Naive thymus-derived CD4-positive, alpha-beta T cell (primary cell): ENCODE measurements at regions not wholly inside any gene's neighbourhood (a gene's known extent, or its start where the extent isn't known, plus 50 kb on each side); places are given as distances from the start of the nearest gene placed in this dataset.

Source experiments
- ATAC-seq: fragments of 150-1000 bp; cut with Tn5 transposase; 2 replicates; pipeline ENCODE4 v1.10.0; 2021; ENCODE audit warnings: mild to moderate bottlenecking, moderate library complexity
- CTCF ChIA-PET: fragments of 350-600 bp; sonication (Branson Sonifier 250); formaldehyde crosslinking; loops from one replicate; lab custom pipeline; 2021; ENCODE audit warnings: antibody characterized with exemption; lab: Charles Lee
- POLR2A ChIA-PET: fragments of 350-600 bp; sonication (Branson Sonifier 250); formaldehyde crosslinking; loops from one replicate; lab custom pipeline; 2021; ENCODE audit warnings: antibody characterized with exemption, inconsistent platforms; lab: Charles Lee
- DNase-seq, 9 donors: peaks; one replicate each; pipeline versions ENCODE4 v3.0.0 to v3.0.0-alpha.2; 2020 to 2022; ENCODE audit warnings: mixed read lengths in 1 of 9
- H3K27ac ChIP-seq: one replicate; pipeline ENCODE4 v1.7.0; 2013; ENCODE audit warnings: mild to moderate bottlenecking, low read depth, low read length, moderate library complexity
- H3K27me3 ChIP-seq, 2 donors: one replicate each; pipeline ENCODE4 v1.7.0; 2013; ENCODE audit warnings: low read length in 2 of 2, mild to moderate bottlenecking in 2 of 2, moderate library complexity in 2 of 2; ENCODE audit not compliant: control insufficient read depth in 2 of 2, insufficient read depth in 2 of 2
- H3K36me3 ChIP-seq, 3 experiments: 1 replicate in 2 of 3; 2 replicates in 1 of 3; pipeline ENCODE4 v1.7.0; 2013; ENCODE audit warnings: low read length in 3 of 3, mild to moderate bottlenecking in 3 of 3, moderate library complexity in 1 of 3; ENCODE audit not compliant: insufficient read depth in 3 of 3, control insufficient read depth in 2 of 3
- H3K4me1 ChIP-seq, 2 donors: one replicate each; pipeline ENCODE4 v1.7.0; 2013; ENCODE audit warnings: low read length in 2 of 2, mild to moderate bottlenecking in 2 of 2, moderate library complexity in 1 of 2; ENCODE audit not compliant: control insufficient read depth in 2 of 2, insufficient read depth in 2 of 2
- H3K4me3 ChIP-seq: 2 replicates; pipeline ENCODE4 v1.7.0; 2013; ENCODE audit warnings: mild to moderate bottlenecking, low read length
- H3K9me3 ChIP-seq, 3 experiments: 1 replicate in 2 of 3; 2 replicates in 1 of 3; pipeline ENCODE4 v1.7.0; 2013; ENCODE audit warnings: low read length in 3 of 3; ENCODE audit not compliant: control insufficient read depth in 2 of 3
- H3K27ac Mint-ChIP-seq, 9 donors: one replicate each; pipeline ENCODE4 v1.8.0; 2020 to 2022; ENCODE audit warnings: mixed read lengths in 9 of 9, mild to moderate bottlenecking in 8 of 9, moderate library complexity in 5 of 9, inconsistent platforms in 2 of 9
- H3K27me3 Mint-ChIP-seq, 5 donors: one replicate each; pipeline ENCODE4 v1.8.0; 2021 to 2022; ENCODE audit warnings: mixed read lengths in 5 of 5, mild to moderate bottlenecking in 1 of 5
- H3K36me3 Mint-ChIP-seq, 5 donors: one replicate each; pipeline ENCODE4 v1.8.0; 2020 to 2022; ENCODE audit warnings: mixed read lengths in 5 of 5, mild to moderate bottlenecking in 3 of 5, inconsistent platforms in 1 of 5
- H3K4me1 Mint-ChIP-seq, 7 donors: one replicate each; pipeline ENCODE4 v1.8.0; 2020 to 2022; ENCODE audit warnings: mixed read lengths in 7 of 7, mild to moderate bottlenecking in 3 of 7, inconsistent platforms in 1 of 7
- H3K4me3 Mint-ChIP-seq, 10 donors: one replicate each; pipeline ENCODE4 v1.8.0; 2020 to 2022; ENCODE audit warnings: mild to moderate bottlenecking in 10 of 10, mixed read lengths in 10 of 10, moderate library complexity in 6 of 10, inconsistent platforms in 2 of 10
- H3K9me3 Mint-ChIP-seq, 11 donors: one replicate each; pipeline ENCODE4 v1.8.0; 2020 to 2022; ENCODE audit warnings: mixed read lengths in 11 of 11, mild to moderate bottlenecking in 4 of 11, inconsistent platforms in 1 of 11, moderate library complexity in 1 of 11
- intact Hi-C, 2 donors: fragments of 100-400 bp; cut with micrococcal nuclease; formaldehyde crosslinking; loops; one replicate each; pipeline ENCODE4 v1.15.1; 2023

- no peaks in the 10 kb centered on the region for H3K9me3 ChIP-seq
- peaks cover 0 to 17% (median 5%) of the 10 kb centered on the region in 5 donors for H3K27me3 Mint-ChIP-seq
- no peak overlapping the region for H3K27ac Mint-ChIP-seq
- POLR2A ChIA-PET = interaction anchor here (1.1 kb wide), 1 partner anchor 22 kb away, joined by 3 read pairs; no protein-coding TSS in a partner anchor
- H3K36me3 ChIP-seq = no peaks in the 10 kb centered on the region
- no peaks in the 10 kb centered on the region for H3K9me3 Mint-ChIP-seq
- intact Hi-C loops = no loop called here
- H3K36me3 Mint-ChIP-seq = no peaks in the 10 kb centered on the region
- H3K4me3 ChIP-seq = no peak overlapping the region
- H3K27ac ChIP-seq = no peak overlapping the region
- H3K4me1 Mint-ChIP-seq = no peaks in the 10 kb centered on the region
- H3K4me1 ChIP-seq = no peaks in the 10 kb centered on the region
- ATAC-seq (no peak), DNase-seq (no peak)
- CTCF ChIA-PET = no interaction called here
- no peak overlapping the region for H3K4me3 Mint-ChIP-seq
- H3K27me3 ChIP-seq = no peaks in the 10 kb centered on the region
Measured at GRCh38 chr12:45125997-45126396, 75.1 kb upstream of the DBX2 start.

GRCh38 chr12:45128637-45129036, 77.7 kb upstream of the DBX2 start:
- Histone ChIP-seq H3K4me3 (no peak overlapping the region), H3K36me3 (no peaks in the 10 kb centered on the region), H3K9me3 (no peaks in the 10 kb centered on the region), H3K27me3 (no peaks in the 10 kb centered on the region), H3K27ac (no peak overlapping the region), H3K4me1 (no peaks in the 10 kb centered on the region)
- Mint-ChIP-seq H3K9me3 (no peaks in the 10 kb centered on the region), H3K27me3 (peaks cover 6 to 20% (median 14%) of the 10 kb centered on the region in 5 donors), H3K36me3 (no peaks in the 10 kb centered on the region), H3K27ac (no peak overlapping the region), H3K4me3 (no peak overlapping the region), H3K4me1 (no peaks in the 10 kb centered on the region)
- ChIA-PET CTCF (no interaction called here), POLR2A (no interaction called here)
- intact Hi-C loops = no loop called here
- ATAC-seq = no peak
- DNase-seq = no peak

GRCh38 chr12:45130881-45131281, 80.0 kb upstream of the DBX2 start:
- DNase-seq (peak in 6 of 9 donors; percentile 7 to 33 (median 14)), ATAC-seq (peak; percentile 46)
- Histone ChIP-seq H3K36me3 (no peaks in the 10 kb centered on the region), H3K4me3 (no peak overlapping the region), H3K27ac (no peak overlapping the region), H3K27me3 (no peaks in the 10 kb centered on the region), H3K9me3 (no peaks in the 10 kb centered on the region), H3K4me1 (no peaks in the 10 kb centered on the region)
- Mint-ChIP-seq H3K27me3 (peaks cover 6 to 33% (median 18%) of the 10 kb centered on the region in 5 donors), H3K4me3 (no peak overlapping the region), H3K4me1 (no peaks in the 10 kb centered on the region), H3K9me3 (no peaks in the 10 kb centered on the region), H3K36me3 (no peaks in the 10 kb centered on the region), H3K27ac (no peak overlapping the region)
- POLR2A ChIA-PET = no interaction called here
- intact Hi-C loops = loop anchor here in 1 of 2 donors (1.0 kb wide), 1 partner anchor 257 kb away; no protein-coding TSS in a partner anchor
- CTCF ChIA-PET = no interaction called here

GRCh38 chr12:45131506-45131905, 80.6 kb upstream of the DBX2 start:
- H3K9me3 ChIP-seq = no peaks in the 10 kb centered on the region
- no peaks in the 10 kb centered on the region for H3K27me3 ChIP-seq
- peaks cover 6 to 35% (median 18%) of the 10 kb centered on the region in 5 donors for H3K27me3 Mint-ChIP-seq
- no peaks in the 10 kb centered on the region for H3K9me3 Mint-ChIP-seq
- POLR2A ChIA-PET = no interaction called here
- no peak overlapping the region for H3K27ac ChIP-seq
- H3K36me3 Mint-ChIP-seq = no peaks in the 10 kb centered on the region
- H3K4me3 Mint-ChIP-seq = no peak overlapping the region
- H3K36me3 ChIP-seq = no peaks in the 10 kb centered on the region
- no peak overlapping the region for H3K27ac Mint-ChIP-seq
- DNase-seq = no peak
- intact Hi-C loops = loop anchor here in 1 of 2 donors (1.0 kb wide), 1 partner anchor 257 kb away; no protein-coding TSS in a partner anchor
- CTCF ChIA-PET = no interaction called here
- H3K4me1 ChIP-seq = no peaks in the 10 kb centered on the region
- ATAC-seq = no peak
- no peak overlapping the region for H3K4me3 ChIP-seq
- H3K4me1 Mint-ChIP-seq = no peaks in the 10 kb centered on the region

GRCh38 chr12:45138609-45139008, 77.3 kb upstream of the ANO6 start:
- no peak for ATAC-seq
- Mint-ChIP-seq H3K4me3 (no peak overlapping the region), H3K9me3 (peaks cover 0 to 4% (median 0%) of the 10 kb centered on the region in 11 donors), H3K36me3 (no peaks in the 10 kb centered on the region), H3K4me1 (no peaks in the 10 kb centered on the region), H3K27me3 (peaks cover 0 to 26% (median 10%) of the 10 kb centered on the region in 5 donors), H3K27ac (no peak overlapping the region)
- Histone ChIP-seq H3K27me3 (no peaks in the 10 kb centered on the region), H3K4me3 (no peak overlapping the region), H3K4me1 (no peaks in the 10 kb centered on the region), H3K36me3 (no peaks in the 10 kb centered on the region), H3K9me3 (no peaks in the 10 kb centered on the region), H3K27ac (no peak overlapping the region)
- POLR2A ChIA-PET = no interaction called here
- intact Hi-C loops = no loop called here
- DNase-seq = no peak
- CTCF ChIA-PET = no interaction called here

DNA sequence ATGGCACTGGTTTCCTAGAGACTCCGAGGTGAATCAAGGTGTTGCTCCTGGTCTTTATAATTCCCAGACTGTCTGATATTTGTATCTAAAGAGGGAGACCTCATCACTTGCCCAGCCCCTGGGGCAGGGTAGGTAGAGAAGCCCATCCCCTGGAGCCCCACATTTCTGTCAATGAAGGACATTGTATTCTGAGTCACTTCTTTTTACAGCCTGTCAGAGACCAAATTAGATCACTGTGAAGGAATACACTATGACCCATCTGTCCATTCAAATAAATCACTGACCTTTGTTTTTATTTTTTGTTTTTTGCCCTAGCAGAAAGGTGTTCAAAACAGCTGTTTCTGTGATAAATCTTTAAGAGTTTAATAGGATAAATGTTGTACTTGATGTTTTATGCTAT, 67.9 kb upstream of the ANO6 start:
- no peak overlapping the region for H3K4me3 ChIP-seq
- POLR2A ChIA-PET = interaction anchor here (0.9 kb wide), 1 partner anchor 21 kb away, joined by 3 read pairs; no protein-coding TSS in a partner anchor
- H3K4me1 ChIP-seq = no peaks in the 10 kb centered on the region
- Mint-ChIP-seq H3K9me3 (peaks cover 2 to 55% (median 21%) of the 10 kb centered on the region in 11 donors), H3K36me3 (peaks cover 0 to 12% (median 0%) of the 10 kb centered on the region in 5 donors), H3K4me3 (no peak overlapping the region), H3K27me3 (peaks cover 3 to 28% (median 21%) of the 10 kb centered on the region in 5 donors), H3K4me1 (peaks cover 0 to 2% (median 0%) of the 10 kb centered on the region in 7 donors), H3K27ac (no peak overlapping the region)
- DNase-seq (no peak), ATAC-seq (no peak)
- H3K9me3 ChIP-seq = peaks cover 0 to 6% (median 5%) of the 10 kb centered on the region in 3 experiments
- no peaks in the 10 kb centered on the region for H3K27me3 ChIP-seq
- intact Hi-C loops = no loop called here
- H3K36me3 ChIP-seq = no peaks in the 10 kb centered on the region
- H3K27ac ChIP-seq = no peak overlapping the region
- CTCF ChIA-PET = no interaction called here

- POLR2A ChIA-PET = interaction anchor here (0.9 kb wide), 1 partner anchor 22 kb away, joined by 3 read pairs; no protein-coding TSS in a partner anchor
- Histone ChIP-seq H3K27ac (no peak overlapping the region), H3K36me3 (no peaks in the 10 kb centered on the region), H3K4me1 (no peaks in the 10 kb centered on the region), H3K27me3 (no peaks in the 10 kb centered on the region), H3K4me3 (no peak overlapping the region), H3K9me3 (peaks cover 0 to 6% (median 5%) of the 10 kb centered on the region in 3 experiments)
- Mint-ChIP-seq H3K27me3 (peaks cover 3 to 28% (median 21%) of the 10 kb centered on the region in 5 donors), H3K36me3 (peaks cover 0 to 12% (median 0%) of the 10 kb centered on the region in 5 donors), H3K9me3 (peaks cover 2 to 55% (median 21%) of the 10 kb centered on the region in 11 donors), H3K4me3 (no peak overlapping the region), H3K27ac (no peak overlapping the region), H3K4me1 (peaks cover 0 to 2% (median 0%) of the 10 kb centered on the region in 7 donors)
- intact Hi-C loops = no loop called here
- CTCF ChIA-PET = no interaction called here
- no peak for ATAC-seq
- no peak for DNase-seq
Measured at GRCh38 chr12:45148619-45149018, 67.3 kb upstream of the ANO6 start.
